WI38 (cell line): ENCODE measurements at regions not wholly inside any gene's neighbourhood (a gene's known extent, or its start where the extent isn't known, plus 50 kb on each side); places are given as distances from the start of the nearest gene placed in this dataset.

Experiments used
- H3K4me3 ChIP-seq: 2 replicates; pipeline ENCODE4 v1.5.1; 2011; ENCODE audit warnings: low read depth, mild to moderate bottlenecking, control low read depth, low read length
- CTCF ChIP-seq: IDR thresholded peaks from 2 replicates; pipeline ENCODE4 v1.5.1; 2012; ENCODE audit warnings: low read depth, mild to moderate bottlenecking, control low read depth, low read length

DNA sequence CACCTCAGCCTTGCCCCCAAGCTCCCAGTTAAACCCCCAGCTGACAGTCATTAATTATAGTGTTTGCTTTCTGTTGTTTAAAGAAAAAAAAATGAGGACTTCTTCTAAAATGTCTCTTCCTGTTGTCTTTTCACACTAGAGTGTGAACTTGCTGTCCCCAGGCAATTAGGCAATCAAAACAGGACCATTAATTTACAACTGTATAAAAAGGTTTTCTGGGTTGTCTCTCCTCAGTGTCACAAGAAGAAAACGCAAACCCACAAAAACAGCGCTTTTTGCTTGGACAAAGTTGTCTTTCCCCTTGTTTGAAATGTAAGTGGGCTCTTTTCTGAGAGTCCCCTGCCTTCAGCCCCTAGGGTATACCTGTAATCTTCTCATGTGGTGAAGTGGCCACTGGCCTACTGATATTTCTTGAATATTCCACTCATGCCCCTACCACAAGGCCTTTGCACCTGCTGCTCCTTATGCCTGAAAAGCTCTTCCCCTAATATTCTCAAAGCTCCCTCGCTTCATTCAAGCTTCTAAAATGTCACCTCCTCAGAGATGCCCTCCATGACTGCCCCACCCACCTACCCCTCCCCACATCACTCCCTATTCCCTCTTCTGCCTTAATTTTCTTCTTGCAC lies 158.9 kb upstream of the PWP1 start:
- no peak overlapping the region for H3K4me3 ChIP-seq
- TF ChIP-seq CTCF, result no peak

- no peak overlapping the region for H3K4me3 ChIP-seq
- TF ChIP-seq CTCF, result no peak
These were observed 156.8 kb upstream of the PWP1 start for GRCh38 chr12:107528731-107529365.

DNA sequence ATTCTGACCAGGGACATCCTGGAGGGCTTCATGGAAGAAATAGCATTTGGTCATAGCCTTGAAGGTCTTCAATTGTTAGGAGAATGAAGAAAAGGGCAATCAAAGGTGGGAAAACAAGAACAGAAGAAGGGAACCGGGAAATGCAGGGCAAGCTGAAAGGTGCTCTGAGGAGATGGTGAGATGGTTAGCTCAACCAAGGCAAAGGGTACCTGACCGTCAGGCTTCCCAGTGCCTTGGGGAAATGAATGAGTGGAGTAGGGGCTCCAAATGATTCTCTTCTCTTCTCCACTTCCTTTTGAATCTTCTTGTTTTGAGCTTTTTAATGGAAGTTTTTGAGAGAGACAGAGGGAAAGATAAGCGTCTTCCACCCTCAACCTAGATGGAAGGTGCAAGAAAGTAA lies 155.6 kb upstream of the PWP1 start:
- TF ChIP-seq CTCF, result no peak
- no peak overlapping the region for H3K4me3 ChIP-seq

- TF ChIP-seq CTCF, result no peak
- H3K4me3 ChIP-seq, result no peak overlapping the region
These were observed 154.9 kb upstream of the PWP1 start for GRCh38 chr12:107530701-107531100.

GRCh38 chr12:107533218-107533617 lies 152.4 kb upstream of the PWP1 start:
- TF ChIP-seq CTCF, result no peak
- H3K4me3 ChIP-seq, result no peak overlapping the region

DNA sequence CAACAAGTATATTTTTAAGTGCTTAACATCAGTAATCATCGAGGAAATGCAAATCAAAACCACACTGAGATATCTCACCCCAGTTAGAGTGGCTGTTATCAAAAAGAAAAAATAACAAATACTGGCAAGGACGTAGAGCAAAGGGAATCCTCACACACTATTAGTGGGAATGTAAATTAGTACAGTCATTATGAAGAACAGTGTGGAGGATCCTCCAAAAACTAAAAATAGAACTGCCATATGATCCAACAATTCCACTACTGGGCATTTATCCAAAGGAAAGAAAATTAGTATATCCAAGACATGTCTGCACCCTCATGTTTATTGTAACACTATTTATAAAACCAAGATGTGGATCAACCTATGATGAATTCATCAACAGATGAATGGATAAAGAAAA lies 149.0 kb upstream of the PWP1 start:
- TF ChIP-seq CTCF, result no peak
- H3K4me3 ChIP-seq, result no peak overlapping the region

DNA sequence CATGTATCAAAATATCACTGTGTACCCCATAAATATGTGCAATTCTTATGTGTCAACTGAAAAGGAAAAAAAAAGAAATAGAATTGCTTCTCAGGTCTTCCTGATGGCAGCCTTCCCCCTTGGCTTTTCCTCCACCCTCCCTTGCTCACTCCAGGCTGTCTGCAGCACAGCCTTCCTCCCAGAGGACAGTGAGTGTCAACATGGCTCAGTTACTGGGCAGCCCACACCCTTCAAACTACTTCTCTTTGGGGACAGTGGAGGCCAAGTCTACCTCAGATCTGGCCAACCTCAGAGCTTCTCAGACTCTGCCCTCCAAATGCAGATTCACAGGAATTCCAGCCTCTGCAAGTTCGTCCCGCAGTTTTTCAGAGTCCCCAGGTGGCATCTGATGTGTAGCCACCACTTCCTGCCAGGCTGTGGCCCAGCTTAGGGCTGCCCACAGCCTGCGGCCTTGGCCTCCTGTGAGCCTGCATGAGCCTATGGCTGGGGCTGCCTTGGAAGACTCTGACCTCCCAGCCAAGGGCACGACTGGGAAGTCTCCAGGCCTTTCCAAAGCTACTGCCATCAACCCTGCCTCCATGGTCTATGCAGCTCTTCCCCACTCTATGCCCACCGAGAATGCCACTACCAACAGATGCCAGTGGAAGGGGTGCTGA lies 148.0 kb upstream of the PWP1 start:
- no peak for TF ChIP-seq CTCF

More for the DNA sequence above, 148.0 kb upstream of the PWP1 start:
- no peak overlapping the region for H3K4me3 ChIP-seq
